Suprapubic skin (tissue), 4 donors: ENCODE measurements at regions not wholly inside any gene's neighbourhood (a gene's known extent, or its start where the extent isn't known, plus 50 kb on each side); places are given as distances from the start of the nearest gene placed in this dataset.
"Not testable (repeated sequence)": the region's sequence is repeated elsewhere in the genome, so short reads cannot be mapped to it uniquely, and the experiment has no call there.

Experiments used
- DNase-seq, 2 donors: peaks; one replicate each; pipeline ENCODE4 v3.0.0-alpha.2; 2019; ENCODE audit warnings: low spot score in 2 of 2
- H3K27ac ChIP-seq: fragments of 200-600 bp; sonication (generic); one replicate; pipeline ENCODE4 v1.5.1; 2019
- H3K27me3 ChIP-seq: fragments of 200-600 bp; sonication (generic); one replicate; pipeline ENCODE4 v1.5.1; 2019
- H3K36me3 ChIP-seq: fragments of 200-600 bp; sonication (generic); one replicate; pipeline ENCODE4 v1.5.1; 2019
- H3K4me1 ChIP-seq: fragments of 200-600 bp; sonication (generic); one replicate; pipeline ENCODE4 v1.5.1; 2019
- H3K4me3 ChIP-seq: fragments of 200-600 bp; sonication (generic); one replicate; pipeline ENCODE4 v1.5.1; 2019; ENCODE audit warnings: mild to moderate bottlenecking
- H3K9me3 ChIP-seq: fragments of 200-600 bp; sonication (generic); one replicate; pipeline ENCODE4 v1.5.1; 2019
- EP300 ChIP-seq: sonication (generic); formaldehyde crosslinking; IDR thresholded peaks from one replicate; pipeline ENCODE4 v1.6.1; 2017; ENCODE audit warnings: antibody characterized with exemption
- POLR2A ChIP-seq, 2 donors: fragments of 450-650 bp; IDR thresholded peaks; one replicate each; pipeline ENCODE4 v1.6.1; 2017; ENCODE audit warnings: antibody characterized with exemption in 2 of 2, mild to moderate bottlenecking in 2 of 2, moderate library complexity in 2 of 2
- POLR2AphosphoS5 ChIP-seq, 3 donors: sonication (generic); formaldehyde crosslinking; IDR thresholded peaks; one replicate each; pipeline ENCODE4 v1.6.1; 2017; ENCODE audit warnings: antibody characterized with exemption in 3 of 3
- WGBS: methylation state at CpG from one replicate; pipeline ENCODE4 v1.1.5; 2018; 5-methylcytosine and 5-hydroxymethylcytosine counted together
- TF ChIP-seq, protein P1 (sequence below), 2 donors: fragments of 200-600 bp in 1 of 2; fragments of 450-650 bp in 1 of 2; sonication (generic) in 1 of 2; IDR thresholded peaks; one replicate each; pipeline ENCODE4 v1.5.1; 2016 to 2019; ENCODE audit warnings: antibody characterized with exemption in 2 of 2, mild to moderate bottlenecking in 1 of 2, moderate library complexity in 1 of 2

GRCh38 chr13:84777316-84777715 is 895.0 kb upstream of the SLITRK1 start:
- Histone ChIP-seq H3K4me1 (no peaks in the 10 kb centered on the region), H3K9me3 (no peaks in the 10 kb centered on the region), H3K27ac (no peak overlapping the region), H3K27me3 (no peaks in the 10 kb centered on the region), H3K4me3 (no peak overlapping the region), H3K36me3 (no peaks in the 10 kb centered on the region)
- DNase-seq: no peak
- 80% methylated on average over 4 of the region's 4 CpGs for WGBS
- TF ChIP-seq, protein P1, sequence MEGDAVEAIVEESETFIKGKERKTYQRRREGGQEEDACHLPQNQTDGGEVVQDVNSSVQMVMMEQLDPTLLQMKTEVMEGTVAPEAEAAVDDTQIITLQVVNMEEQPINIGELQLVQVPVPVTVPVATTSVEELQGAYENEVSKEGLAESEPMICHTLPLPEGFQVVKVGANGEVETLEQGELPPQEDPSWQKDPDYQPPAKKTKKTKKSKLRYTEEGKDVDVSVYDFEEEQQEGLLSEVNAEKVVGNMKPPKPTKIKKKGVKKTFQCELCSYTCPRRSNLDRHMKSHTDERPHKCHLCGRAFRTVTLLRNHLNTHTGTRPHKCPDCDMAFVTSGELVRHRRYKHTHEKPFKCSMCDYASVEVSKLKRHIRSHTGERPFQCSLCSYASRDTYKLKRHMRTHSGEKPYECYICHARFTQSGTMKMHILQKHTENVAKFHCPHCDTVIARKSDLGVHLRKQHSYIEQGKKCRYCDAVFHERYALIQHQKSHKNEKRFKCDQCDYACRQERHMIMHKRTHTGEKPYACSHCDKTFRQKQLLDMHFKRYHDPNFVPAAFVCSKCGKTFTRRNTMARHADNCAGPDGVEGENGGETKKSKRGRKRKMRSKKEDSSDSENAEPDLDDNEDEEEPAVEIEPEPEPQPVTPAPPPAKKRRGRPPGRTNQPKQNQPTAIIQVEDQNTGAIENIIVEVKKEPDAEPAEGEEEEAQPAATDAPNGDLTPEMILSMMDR (IDR thresholded peaks at IDR 0.05): no peak
- TF ChIP-seq POLR2AphosphoS5 (IDR thresholded peaks at IDR 0.05) (no peak), EP300 (no peak), POLR2A (IDR thresholded peaks at IDR 0.05) (no peak)

GRCh38 chr13:84776593-84776992 is 894.3 kb upstream of the SLITRK1 start:
- no peaks in the 10 kb centered on the region for H3K9me3 ChIP-seq
- DNase-seq: no peak
- H3K27ac ChIP-seq: no peak overlapping the region
- no peaks in the 10 kb centered on the region for H3K36me3 ChIP-seq
- whole genome bisulfite sequencing: 81% methylated on average over 2 of the region's 2 CpGs
- TF ChIP-seq POLR2A (IDR thresholded peaks at IDR 0.05) (no peak), EP300 (no peak), POLR2AphosphoS5 (IDR thresholded peaks at IDR 0.05) (no peak)
- TF ChIP-seq, protein P1 (IDR thresholded peaks at IDR 0.05): no peak
- no peaks in the 10 kb centered on the region for H3K27me3 ChIP-seq
- H3K4me3 ChIP-seq: no peak overlapping the region
- H3K4me1 ChIP-seq: no peaks in the 10 kb centered on the region

GRCh38 chr13:84775920-84776319 is 893.6 kb upstream of the SLITRK1 start:
- H3K27me3 ChIP-seq, DNase-seq, H3K27ac ChIP-seq, H3K9me3 ChIP-seq, H3K4me3 ChIP-seq, H3K36me3 ChIP-seq, H3K4me1 ChIP-seq: not testable (repeated sequence)
- WGBS: 74% methylated on average over 9 of the region's 9 CpGs

DNA sequence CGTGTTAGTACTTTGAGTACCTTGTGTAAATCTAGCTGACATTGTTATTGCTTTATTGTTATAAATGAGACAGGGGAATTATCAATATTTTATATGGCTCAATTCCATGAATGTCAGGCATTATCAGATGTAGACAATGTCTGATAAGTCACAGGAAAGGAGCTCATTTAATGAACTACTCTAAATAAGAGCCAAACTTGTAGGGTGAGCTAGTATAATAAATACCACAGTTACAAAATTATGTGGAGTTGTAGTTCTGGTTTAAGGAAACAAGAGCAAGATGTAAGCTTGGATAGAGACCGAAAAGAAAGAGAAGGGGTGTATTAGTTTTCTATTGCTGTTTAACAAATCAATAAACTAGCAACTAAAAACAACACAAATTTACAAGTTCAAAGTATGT is 891.8 kb upstream of the SLITRK1 start:
- DNase-seq: no peak
- no peaks in the 10 kb centered on the region for H3K36me3 ChIP-seq
- H3K27me3 ChIP-seq: no peaks in the 10 kb centered on the region
- no peak for TF ChIP-seq POLR2A (IDR thresholded peaks at IDR 0.05)
- TF ChIP-seq EP300: no peak
- no peak for TF ChIP-seq POLR2AphosphoS5 (IDR thresholded peaks at IDR 0.05)
- 69% methylated on average over 2 of the region's 2 CpGs for WGBS
- H3K9me3 ChIP-seq: no peaks in the 10 kb centered on the region
- H3K27ac ChIP-seq: no peak overlapping the region
- no peak overlapping the region for H3K4me3 ChIP-seq
- no peaks in the 10 kb centered on the region for H3K4me1 ChIP-seq

GRCh38 chr13:84760956-84761355 is 878.7 kb upstream of the SLITRK1 start:
- TF ChIP-seq, protein P1 (IDR thresholded peaks at IDR 0.05): no peak
- TF ChIP-seq POLR2AphosphoS5 (IDR thresholded peaks at IDR 0.05): no peak
- no peak for TF ChIP-seq EP300
- TF ChIP-seq POLR2A (IDR thresholded peaks at IDR 0.05): no peak
- Histone ChIP-seq H3K27ac (no peak overlapping the region), H3K36me3 (no peaks in the 10 kb centered on the region), H3K4me1 (no peaks in the 10 kb centered on the region), H3K9me3 (no peaks in the 10 kb centered on the region), H3K4me3 (no peak overlapping the region), H3K27me3 (no peaks in the 10 kb centered on the region)
- WGBS: 93% methylated on average over 1 of the region's 1 CpG
- DNase-seq: no peak

DNA sequence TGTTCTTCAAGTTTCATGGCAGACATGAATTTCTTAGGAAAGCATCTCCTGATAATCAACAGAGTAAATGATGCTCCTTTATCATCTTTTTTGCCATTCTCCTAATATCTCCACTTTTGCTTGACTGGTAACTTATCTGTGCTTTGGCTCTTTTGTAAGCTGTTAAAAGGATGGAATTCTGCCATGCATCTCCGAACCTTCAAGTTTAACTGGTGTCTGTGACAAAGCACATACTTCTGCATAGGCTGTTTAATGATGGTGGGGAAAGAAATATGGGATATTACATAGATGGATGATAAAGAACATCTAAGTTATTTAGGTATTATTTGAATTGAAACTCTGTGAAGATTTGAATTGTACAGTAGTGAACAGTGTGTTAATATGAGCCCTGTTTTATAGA is 866.9 kb upstream of the SLITRK1 start:
- H3K36me3 ChIP-seq: no peaks in the 10 kb centered on the region
- no peak overlapping the region for H3K4me3 ChIP-seq
- 69% methylated on average over 1 of the region's 1 CpG for WGBS
- H3K4me1 ChIP-seq: no peaks in the 10 kb centered on the region
- TF ChIP-seq POLR2A (IDR thresholded peaks at IDR 0.05): no peak
- no peak for TF ChIP-seq POLR2AphosphoS5 (IDR thresholded peaks at IDR 0.05)
- TF ChIP-seq, protein P1 (IDR thresholded peaks at IDR 0.05): no peak
- TF ChIP-seq EP300: no peak
- H3K27ac ChIP-seq: no peak overlapping the region
- no peaks in the 10 kb centered on the region for H3K9me3 ChIP-seq
- DNase-seq: no peak
- no peaks in the 10 kb centered on the region for H3K27me3 ChIP-seq
